ENCODE measurements at regions not wholly inside any gene's neighbourhood (a gene's known extent, or its start where the extent isn't known, plus 50 kb on each side); places are given as distances from the start of the nearest gene placed in this dataset.

DNA sequence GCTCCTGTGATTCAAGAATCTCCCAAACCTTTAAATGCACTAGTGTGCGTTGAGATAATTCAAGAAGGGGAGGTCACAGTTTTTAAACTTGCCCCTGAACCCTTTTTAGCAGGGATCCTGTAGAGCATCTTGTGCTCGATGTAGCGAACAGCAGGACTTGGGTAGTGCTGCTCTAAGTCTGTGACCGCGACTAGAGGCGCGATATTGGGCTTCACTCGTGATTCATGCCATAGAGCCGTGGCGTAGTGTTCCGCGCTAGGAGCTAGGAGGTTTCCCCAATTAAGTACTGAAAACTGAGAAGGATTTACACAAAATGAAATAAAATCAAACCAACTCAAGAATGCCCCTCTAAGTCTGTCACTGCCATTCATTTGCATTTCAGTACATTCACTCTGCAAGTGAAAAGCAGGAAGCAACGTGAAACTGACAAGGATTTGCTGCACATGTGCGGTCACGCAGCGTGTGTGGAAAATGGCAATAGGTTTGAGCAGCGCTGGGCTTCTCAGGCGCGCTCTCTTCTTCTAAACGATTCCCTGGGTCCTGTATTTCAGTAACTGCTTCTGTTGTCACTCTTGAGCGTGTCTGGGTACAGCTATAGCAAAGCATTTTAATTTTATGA is 1135.9 kb upstream of the WWC1 start:
- no peak for TF ChIP-seq MTF1 (CRISPR knock-in tag; IDR thresholded peaks at IDR 0.05)
- TF ChIP-seq, protein P1, sequence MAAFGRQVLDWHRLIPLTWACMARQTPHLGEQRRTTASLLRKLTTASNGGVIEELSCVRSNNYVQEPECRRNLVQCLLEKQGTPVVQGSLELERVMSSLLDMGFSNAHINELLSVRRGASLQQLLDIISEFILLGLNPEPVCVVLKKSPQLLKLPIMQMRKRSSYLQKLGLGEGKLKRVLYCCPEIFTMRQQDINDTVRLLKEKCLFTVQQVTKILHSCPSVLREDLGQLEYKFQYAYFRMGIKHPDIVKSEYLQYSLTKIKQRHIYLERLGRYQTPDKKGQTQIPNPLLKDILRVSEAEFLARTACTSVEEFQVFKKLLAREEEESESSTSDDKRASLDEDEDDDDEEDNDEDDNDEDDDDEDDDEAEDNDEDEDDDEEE (CRISPR knock-in tag; IDR thresholded peaks at IDR 0.05) = no peak
- no peak for TF ChIP-seq ZIK1 (CRISPR knock-in tag; IDR thresholded peaks at IDR 0.05; ENCODE audit: borderline replicate concordance, low read depth)
- no peak for TF ChIP-seq MATR3 (CRISPR knock-in tag; IDR thresholded peaks at IDR 0.05)
- TF ChIP-seq, protein P2, sequence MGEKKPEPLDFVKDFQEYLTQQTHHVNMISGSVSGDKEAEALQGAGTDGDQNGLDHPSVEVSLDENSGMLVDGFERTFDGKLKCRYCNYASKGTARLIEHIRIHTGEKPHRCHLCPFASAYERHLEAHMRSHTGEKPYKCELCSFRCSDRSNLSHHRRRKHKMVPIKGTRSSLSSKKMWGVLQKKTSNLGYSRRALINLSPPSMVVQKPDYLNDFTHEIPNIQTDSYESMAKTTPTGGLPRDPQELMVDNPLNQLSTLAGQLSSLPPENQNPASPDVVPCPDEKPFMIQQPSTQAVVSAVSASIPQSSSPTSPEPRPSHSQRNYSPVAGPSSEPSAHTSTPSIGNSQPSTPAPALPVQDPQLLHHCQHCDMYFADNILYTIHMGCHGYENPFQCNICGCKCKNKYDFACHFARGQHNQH (CRISPR knock-in tag; IDR thresholded peaks at IDR 0.05) = no peak
- TF ChIP-seq CCAR2 (optimal IDR thresholded peaks at IDR 0.05; ENCODE audit: low read depth, low read length) = no peak
- TF ChIP-seq FOXA1 (IDR thresholded peaks at IDR 0.05) = no peak
- no peak for TF ChIP-seq FOXA1 (CRISPR knock-in tag; IDR thresholded peaks at IDR 0.05)
- TF ChIP-seq ZNF510 (CRISPR knock-in tag; IDR thresholded peaks at IDR 0.05; ENCODE audit: low read depth) = no peak
- TF ChIP-seq MBNL3 (CRISPR knock-in tag; conservative IDR thresholded peaks at IDR 0.05) = no peak
- TF ChIP-seq YY1 (IDR thresholded peaks at IDR 0.05; ENCODE audit: insufficient read depth, insufficient replicate concordance, low read depth, low read length) = no peak
- no peak for TF ChIP-seq RXRA (CRISPR knock-in tag; IDR thresholded peaks at IDR 0.05)
- no peak for TF ChIP-seq ZNF775 (CRISPR knock-in tag; IDR thresholded peaks at IDR 0.05; ENCODE audit: borderline replicate concordance)
- no peak for TF ChIP-seq ETV6 (CRISPR knock-in tag; conservative IDR thresholded peaks at IDR 0.05)
- no peak overlapping the region for H3K4me3 ChIP-seq (replicated peaks in 1 of 3; ENCODE audit: insufficient read depth in 1 of 3, low read depth in 2 of 3, low read length in 3 of 3)
- H3K9me3 ChIP-seq (ENCODE audit: low read length) = no peaks in the 10 kb centered on the region
- ChIA-PET POLR2A (no interaction called here), CTCF (ENCODE audit: low intra/inter-chr PET ratio, low total read pairs) (no interaction called here)
- no peaks in the 10 kb centered on the region for H3K27me3 ChIP-seq (ENCODE audit: control insufficient read depth in 1 of 2, insufficient read depth in 2 of 2, low read length in 2 of 2)
- H3K4me2 ChIP-seq (ENCODE audit: low read depth, low read length) = no peak overlapping the region
- H4K20me1 ChIP-seq (ENCODE audit: insufficient read depth, low read length) = no peaks in the 10 kb centered on the region
- intact Hi-C loops (cut with micrococcal nuclease; ENCODE audit: unreplicated experiment) (no loop called here), in situ Hi-C loops (cut with HindIII; ENCODE audit: extremely low pct_ligation_motif_present, low pct_unique_long_range_greater_than_20kb) (no loop called here)
- WGBS (ENCODE audit: low lambda C conversion rate) = 49% methylated on average over 21 of the region's 21 CpGs
- no TSS peak for BruUV-seq (replicated peaks)
- FAIRE-seq (no peak), DNase-seq (ENCODE audit: low spot score) (no peak), ATAC-seq (no peak)
- no peak overlapping the region for H3K9ac ChIP-seq (ENCODE audit: insufficient read depth, low read depth, low read length)
- H3K27ac ChIP-seq (ENCODE audit: extremely low read length, insufficient read depth, low read length) = no peak overlapping the region
- H3K4me1 ChIP-seq (ENCODE audit: insufficient read depth, low read length) = no peaks in the 10 kb centered on the region
- H2AFZ ChIP-seq (ENCODE audit: low read length) = no peak overlapping the region
- H3K36me3 ChIP-seq (replicated peaks in 1 of 2; ENCODE audit: control insufficient read depth in 1 of 2, insufficient read depth in 2 of 2, low read length in 2 of 2) = no peaks in the 10 kb centered on the region
- no peaks in the 10 kb centered on the region for H3K79me2 ChIP-seq (ENCODE audit: insufficient read depth, low read length)
